Fibroblast of villous mesenchyme (primary cell): ENCODE measurements at regions not wholly inside any gene's neighbourhood (a gene's known extent, or its start where the extent isn't known, plus 50 kb on each side); places are given as distances from the start of the nearest gene placed in this dataset.

Experiments used
- DNase-seq: peaks from one replicate; pipeline ENCODE4 v3.0.0-alpha.2; 2010; ENCODE audit warnings: low read depth
- H3K4me3 ChIP-seq: 2 replicates; pipeline ENCODE4 v1.5.1; 2011; ENCODE audit warnings: low read depth, mild to moderate bottlenecking, low read length
- TF ChIP-seq, protein P1 (sequence below): IDR thresholded peaks from 2 replicates; pipeline ENCODE4 v1.5.1; 2012; ENCODE audit warnings: low read depth, mild to moderate bottlenecking, low read length; ENCODE audit not compliant: insufficient read depth

DNA sequence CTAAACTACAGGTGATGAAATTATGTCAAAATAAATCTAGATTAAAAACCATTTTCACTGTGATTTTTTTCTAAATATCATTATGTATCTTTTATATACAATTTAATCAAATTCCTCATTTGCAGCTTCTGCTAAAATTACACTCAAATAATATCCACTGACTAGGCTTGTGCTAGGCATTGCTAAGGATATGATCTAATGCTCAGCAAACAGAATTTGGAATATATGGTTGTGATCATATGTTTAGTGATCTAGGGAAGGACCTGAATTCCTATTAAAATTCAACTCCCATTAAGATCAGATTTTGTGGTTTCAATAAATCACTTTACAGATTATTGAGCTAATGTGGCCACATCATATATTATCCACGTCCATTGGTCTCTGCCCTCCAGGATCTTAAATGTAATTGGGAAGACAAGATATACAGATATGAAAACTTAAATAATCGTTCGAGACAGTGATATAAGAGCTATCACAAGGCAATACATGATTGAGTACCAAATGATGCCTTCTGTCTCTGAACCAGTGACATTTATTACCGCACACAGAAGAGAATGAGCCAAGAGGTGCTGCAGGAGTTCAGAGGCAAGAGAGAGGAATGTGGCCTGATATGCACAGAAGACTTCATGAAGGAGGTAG, 206.0 kb upstream of the RPS6KA3 start:
- DNase-seq = no peak
- TF ChIP-seq, protein P1, sequence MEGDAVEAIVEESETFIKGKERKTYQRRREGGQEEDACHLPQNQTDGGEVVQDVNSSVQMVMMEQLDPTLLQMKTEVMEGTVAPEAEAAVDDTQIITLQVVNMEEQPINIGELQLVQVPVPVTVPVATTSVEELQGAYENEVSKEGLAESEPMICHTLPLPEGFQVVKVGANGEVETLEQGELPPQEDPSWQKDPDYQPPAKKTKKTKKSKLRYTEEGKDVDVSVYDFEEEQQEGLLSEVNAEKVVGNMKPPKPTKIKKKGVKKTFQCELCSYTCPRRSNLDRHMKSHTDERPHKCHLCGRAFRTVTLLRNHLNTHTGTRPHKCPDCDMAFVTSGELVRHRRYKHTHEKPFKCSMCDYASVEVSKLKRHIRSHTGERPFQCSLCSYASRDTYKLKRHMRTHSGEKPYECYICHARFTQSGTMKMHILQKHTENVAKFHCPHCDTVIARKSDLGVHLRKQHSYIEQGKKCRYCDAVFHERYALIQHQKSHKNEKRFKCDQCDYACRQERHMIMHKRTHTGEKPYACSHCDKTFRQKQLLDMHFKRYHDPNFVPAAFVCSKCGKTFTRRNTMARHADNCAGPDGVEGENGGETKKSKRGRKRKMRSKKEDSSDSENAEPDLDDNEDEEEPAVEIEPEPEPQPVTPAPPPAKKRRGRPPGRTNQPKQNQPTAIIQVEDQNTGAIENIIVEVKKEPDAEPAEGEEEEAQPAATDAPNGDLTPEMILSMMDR = no peak
- H3K4me3 ChIP-seq = no peak overlapping the region

GRCh38 chrX:20472148-20472547, 205.4 kb upstream of the RPS6KA3 start:
- no peak overlapping the region for H3K4me3 ChIP-seq
- TF ChIP-seq, protein P1 = no peak
- DNase-seq = no peak

DNA sequence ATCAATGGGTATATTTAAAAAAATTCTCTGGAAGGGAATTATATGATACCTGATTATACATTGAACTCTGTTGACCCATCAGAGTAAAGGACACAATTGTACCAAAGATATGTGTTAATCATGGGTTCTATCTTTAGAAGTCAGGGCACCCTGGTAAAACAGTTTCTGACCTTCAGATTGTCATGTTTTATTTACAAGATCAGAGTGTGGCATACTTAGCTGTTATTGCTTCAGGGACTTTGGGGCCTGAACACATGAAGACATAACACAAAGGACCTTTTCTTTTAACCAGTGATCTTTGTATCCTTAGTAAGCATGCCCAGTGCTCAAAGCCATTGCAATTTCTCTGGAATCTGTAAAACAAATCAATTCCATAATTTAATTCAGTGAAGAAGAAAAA, 204.8 kb upstream of the RPS6KA3 start:
- no peak overlapping the region for H3K4me3 ChIP-seq
- TF ChIP-seq, protein P1 = no peak
- DNase-seq = no peak

DNA sequence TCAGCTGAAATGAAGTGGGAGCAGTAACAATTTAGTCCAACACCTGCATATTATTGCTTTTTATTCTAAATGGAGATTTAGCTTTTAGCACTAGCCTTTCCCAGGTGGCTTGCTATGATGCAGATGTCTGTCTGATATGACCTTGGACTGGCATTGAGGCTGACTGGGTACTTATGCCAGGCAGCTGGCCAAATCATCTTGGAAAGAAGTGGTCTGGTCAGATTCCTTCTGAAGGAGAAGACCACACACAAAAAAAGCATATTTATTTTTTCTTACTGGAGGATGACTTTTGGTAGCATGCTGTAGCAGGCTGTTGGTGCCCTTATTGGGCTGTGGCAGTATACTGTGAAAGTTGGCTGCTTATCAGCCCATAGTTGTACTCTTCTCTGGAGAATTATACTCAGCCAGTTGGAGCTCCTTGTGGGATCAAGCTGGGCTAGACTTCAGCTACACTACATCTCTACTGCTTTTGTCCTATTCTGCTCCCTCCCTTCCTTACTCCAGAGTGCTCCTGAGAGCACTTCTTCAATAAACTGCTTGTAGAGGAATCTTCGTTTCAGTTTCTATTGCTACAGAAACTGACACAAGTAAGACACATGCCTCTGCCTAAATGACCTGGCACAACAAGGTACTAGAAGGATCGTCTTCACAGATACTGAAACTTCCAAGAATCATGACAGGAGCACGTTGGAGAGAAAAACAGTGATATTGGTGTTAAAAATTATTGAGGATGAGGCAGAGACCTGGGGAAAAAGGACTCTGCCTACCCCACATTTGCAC, 196.8 kb upstream of the RPS6KA3 start:
- no peak overlapping the region for H3K4me3 ChIP-seq
- TF ChIP-seq, protein P1 = no peak
- no peak for DNase-seq

DNA sequence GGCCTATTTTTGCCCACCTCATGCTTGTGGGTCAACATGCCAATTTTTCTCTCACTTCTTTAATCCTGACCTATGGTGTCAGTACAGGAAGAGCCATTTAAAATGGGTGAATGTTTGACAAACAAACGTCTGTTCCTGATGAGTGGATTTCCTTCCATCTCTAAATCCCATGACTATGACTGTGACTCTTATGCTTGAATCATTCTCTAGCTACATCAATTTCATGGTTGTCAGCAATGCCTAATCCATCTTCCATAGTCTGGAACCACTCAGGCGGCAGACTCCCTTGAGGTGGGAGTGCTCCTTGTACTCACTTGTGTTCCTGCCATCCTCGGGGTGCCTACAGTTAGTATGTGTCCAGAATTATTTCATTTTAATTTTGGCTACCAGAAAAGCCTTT, 194.9 kb upstream of the RPS6KA3 start:
- TF ChIP-seq, protein P1 = no peak
- no peak for DNase-seq

GRCh38 chrX:20461002-20461401, 194.3 kb upstream of the RPS6KA3 start:
- no peak overlapping the region for H3K4me3 ChIP-seq
- no peak for DNase-seq
- TF ChIP-seq, protein P1 = no peak

More for the DNA sequence above, 194.9 kb upstream of the RPS6KA3 start:
- no peak overlapping the region for H3K4me3 ChIP-seq
